K562 (cell line): ENCODE measurements at regions not wholly inside any gene's neighbourhood (a gene's known extent, or its start where the extent isn't known, plus 50 kb on each side); places are given as distances from the start of the nearest gene placed in this dataset.

ENCODE experiments used
- ATAC-seq: fragments of 200-7000 bp; cut with Tn5 transposase; 3 replicates; pipeline ENCODE4 v1.9.1; 2020; ENCODE audit warnings: moderate library complexity
- BruUV-seq: library from RNA; stranded (reverse); fragments of 400-500 nt; replicated peaks from 2 replicates; lab custom pipeline; 2021; lab: Mats Ljungman, UMichigan
- CTCF ChIA-PET: fragments of 300-600 bp; formaldehyde crosslinking; extraction: SDS; loops from one replicate; lab custom pipeline; 2021; ENCODE audit warnings: low intra/inter-chr PET ratio; lab: Yijun Ruan, JAX
- POLR2A ChIA-PET: fragments of 300-600, 350-650 bp; sonication (Branson Sonifier 250); formaldehyde crosslinking; extraction: SDS; loops from one replicate; lab custom pipeline; 2021; ENCODE audit warnings: antibody characterized with exemption, inconsistent platforms; lab: Yijun Ruan, JAX
- DNase-seq, 4 experiments: peaks; one replicate each; pipeline versions ENCODE4 v3.0.0 to v3.0.0-alpha.2; 2011 to 2018; ENCODE audit warnings: low spot score in 3 of 4, mixed read lengths in 3 of 4; ENCODE audit errors: extremely low read depth in 1 of 4
- FAIRE-seq: peaks from 2 replicates; lab custom pipeline; 2011; peaks lifted over from hg19 to GRCh38; lab: Jason Lieb, UNC
- H2AFZ ChIP-seq: 2 replicates; pipeline ENCODE4 v1.6.0; 2011; ENCODE audit warnings: low read depth, low read length, control low read depth, inconsistent platforms
- H3K27ac ChIP-seq: fragments of 200-600 bp; 3 replicates; pipeline ENCODE4 v1.8.0; 2011; ENCODE audit warnings: low read depth, mild to moderate bottlenecking, control low read depth, inconsistent platforms, low read length, moderate library complexity, mixed read lengths; ENCODE audit errors: extremely low read depth
- H3K27me3 ChIP-seq, 2 experiments: fragments of 300-600 bp in 1 of 2; 2 replicates in 1 of 2; 3 replicates in 1 of 2; pipeline versions ENCODE4 v1.6.0 to v1.8.0; 2011; ENCODE audit warnings: inconsistent platforms in 2 of 2, low read length in 2 of 2, mild to moderate bottlenecking in 1 of 2, mixed read lengths in 1 of 2, moderate library complexity in 1 of 2; ENCODE audit not compliant: control insufficient read depth in 2 of 2, insufficient read depth in 2 of 2
- H3K36me3 ChIP-seq: fragments of 300-600 bp; 3 replicates; pipeline ENCODE4 v1.8.0; 2011; ENCODE audit warnings: mild to moderate bottlenecking, low read length, inconsistent platforms; ENCODE audit not compliant: control insufficient read depth, insufficient read depth
- H3K4me1 ChIP-seq, 2 experiments: fragments of 200-600 bp in 1 of 2; replicated peaks in 1 of 2; 2 replicates in 1 of 2; 3 replicates in 1 of 2; pipeline versions ENCODE4 v1.5.1 to v1.8.0; 2011; ENCODE audit warnings: inconsistent platforms in 2 of 2, low read length in 2 of 2, mild to moderate bottlenecking in 1 of 2, mixed read lengths in 1 of 2, moderate library complexity in 1 of 2; ENCODE audit not compliant: control insufficient read depth in 2 of 2, insufficient read depth in 2 of 2
- H3K4me2 ChIP-seq: 2 replicates; pipeline ENCODE4 v1.6.1; 2011; ENCODE audit warnings: low read length, control low read depth, inconsistent platforms, mixed read lengths; ENCODE audit not compliant: insufficient read depth
- H3K4me3 ChIP-seq: fragments of 200-600 bp; sonication (generic), shearing (Covaris generic); 2 replicates; pipeline ENCODE4 v1.5.1; 2016; ENCODE audit warnings: control low read depth, inconsistent platforms
- H3K79me2 ChIP-seq: fragments of 200-600 bp; 3 replicates; pipeline ENCODE4 v1.8.0; 2011; ENCODE audit warnings: low read length, inconsistent platforms; ENCODE audit not compliant: control insufficient read depth, insufficient read depth
- H3K9ac ChIP-seq, 2 experiments: 2 replicates each; pipeline versions ENCODE4 v1.6.0 to v1.6.1; 2011; ENCODE audit warnings: low read depth in 2 of 2, low read length in 2 of 2, control low read depth in 1 of 2, inconsistent platforms in 1 of 2, mild to moderate bottlenecking in 1 of 2, mixed read lengths in 1 of 2; ENCODE audit not compliant: insufficient read depth in 1 of 2
- H3K9me1 ChIP-seq: one replicate; pipeline ENCODE4 v1.6.0; 2011; ENCODE audit warnings: inconsistent platforms, mild to moderate bottlenecking, low read length, moderate library complexity; ENCODE audit not compliant: control insufficient read depth, insufficient read depth
- H3K9me3 ChIP-seq: replicated peaks from 2 replicates; pipeline ENCODE4 v1.5.1; 2011; ENCODE audit warnings: low read depth, low read length, inconsistent platforms; ENCODE audit not compliant: control insufficient read depth, insufficient read depth
- H4K20me1 ChIP-seq: replicated peaks from 2 replicates; pipeline ENCODE4 v1.6.1; 2011; ENCODE audit warnings: low read length, inconsistent platforms, mixed read lengths; ENCODE audit not compliant: control insufficient read depth, insufficient read depth
- NCOA2 ChIP-seq, 2 experiments: fragments of 450-650 bp; IDR thresholded peaks; 2 replicates each; pipeline ENCODE4 v1.6.1; 2018; ENCODE audit warnings: mild to moderate bottlenecking in 2 of 2, moderate library complexity in 1 of 2; ENCODE audit not compliant: partially characterized antibody in 2 of 2
- NFIC ChIP-seq: fragments of 450-650 bp; IDR thresholded peaks from 2 replicates; pipeline ENCODE4 v1.6.1; 2017; ENCODE audit warnings: mild to moderate bottlenecking, inconsistent platforms
- NFIX ChIP-seq: fragments of 250-450 bp; sonication (Bioruptor Pico); IDR thresholded peaks from 2 replicates; pipeline ENCODE4 v1.4.0; 2020; ENCODE audit warnings: low read depth, mild to moderate bottlenecking, moderate library complexity
- POLR3G ChIP-seq: IDR thresholded peaks from 2 replicates; pipeline ENCODE4 v1.6.1; 2011; ENCODE audit not compliant: insufficient read length, insufficient replicate concordance; ENCODE audit errors: extremely low read depth
- PRDM10 ChIP-seq: fragments of 450-650 bp; IDR thresholded peaks from 2 replicates; pipeline ENCODE4 v1.6.1; 2018; ENCODE audit not compliant: partially characterized antibody
- THAP12 ChIP-seq: fragments of 250-450 bp; sonication (Bioruptor Pico); IDR thresholded peaks from 2 replicates; pipeline ENCODE4 v1.9.0; 2021; ENCODE audit warnings: mild to moderate bottlenecking, inconsistent platforms
- WGBS: fragments of 100-300 bp; shearing (Covaris generic); methylation state at CpG from one replicate; pipeline ENCODE4 v1.1.6; 2016; ENCODE audit warnings: low coverage, mixed read lengths; ENCODE audit not compliant: insufficient coverage; ENCODE audit errors: missing lambda C conversion rate; 5-methylcytosine and 5-hydroxymethylcytosine counted together
- in situ Hi-C: fragments of 300-500 bp; cut with MboI; formaldehyde crosslinking; loops from 4 replicates; pipeline ENCODE4 v1.15.0; 2018; ENCODE audit warnings: inconsistent platforms, mixed read lengths
- intact Hi-C: fragments of 100-400 bp; cut with micrococcal nuclease; formaldehyde crosslinking; loops from 2 replicates; pipeline ENCODE4 v1.14.2; 2022

GRCh38 chr12:5185435-5186069 lies 141.9 kb downstream of the KCNA5 start (continued):
- no peak for TF ChIP-seq THAP12

GRCh38 chr12:5186715-5187114 lies 143.0 kb downstream of the KCNA5 start:
- no peaks in the 10 kb centered on the region for H3K27me3 ChIP-seq
- no peaks in the 10 kb centered on the region for H3K79me2 ChIP-seq
- H3K9me1 ChIP-seq, result no peaks in the 10 kb centered on the region
- H3K4me2 ChIP-seq, result no peak overlapping the region
- no peak for ATAC-seq
- H2AFZ ChIP-seq, result no peak overlapping the region
- no peak for TF ChIP-seq PRDM10
- no peak for TF ChIP-seq POLR3G
- peak; percentile 62 for TF ChIP-seq NFIX (CRISPR knock-in tag)
- peak; percentile 82 for TF ChIP-seq NFIC
- TF ChIP-seq NCOA2 (IDR thresholded peaks at IDR 0.05; ENCODE audit: partially characterized antibody in 2 of 2), result no peak
- DNase-seq, result no peak
- no peaks in the 10 kb centered on the region for H4K20me1 ChIP-seq
- WGBS, result 17% methylated on average over 4 of the region's 4 CpGs
- in situ Hi-C loops (loop anchor here (25.0 kb wide), 1 partner anchor 601 kb away; no protein-coding TSS in a partner anchor), intact Hi-C loops (no loop called here)
- ChIA-PET POLR2A (no interaction called here), CTCF (no interaction called here)
- no peaks in the 10 kb centered on the region for H3K9me3 ChIP-seq
- no peak overlapping the region for H3K4me3 ChIP-seq
- H3K4me1 ChIP-seq, result no peaks in the 10 kb centered on the region
- BruUV-seq, result no TSS peak
- H3K9ac ChIP-seq, result no peak overlapping the region
- H3K36me3 ChIP-seq, result no peaks in the 10 kb centered on the region
- FAIRE-seq, result no peak
- no peak overlapping the region for H3K27ac ChIP-seq
